HG03457 (cell line): ENCODE measurements at regions not wholly inside any gene's neighbourhood (a gene's known extent, or its start where the extent isn't known, plus 50 kb on each side); places are given as distances from the start of the nearest gene placed in this dataset.

Experiments used
- ATAC-seq: cut with Tn5 transposase; IDR thresholded peaks from one replicate; pipeline ENCODE4 v1.9.1; 2021; ENCODE audit warnings: moderate number of reproducible peaks; ENCODE audit not compliant: unreplicated experiment

GRCh38 chr17:14510136-14510535, 209.3 kb downstream of the HS3ST3B1 start:
- ATAC-seq = no peak

GRCh38 chr17:14508156-14508555, 207.3 kb downstream of the HS3ST3B1 start:
- no peak for ATAC-seq

- ATAC-seq = no peak
These were observed 205.5 kb downstream of the HS3ST3B1 start for GRCh38 chr17:14506364-14506763.

GRCh38 chr17:14505606-14506005, 204.7 kb downstream of the HS3ST3B1 start:
- no peak for ATAC-seq

- ATAC-seq = no peak
These were observed 199.1 kb downstream of the HS3ST3B1 start for GRCh38 chr17:14499976-14500375.

GRCh38 chr17:14498812-14499211, 197.9 kb downstream of the HS3ST3B1 start:
- no peak for ATAC-seq

- ATAC-seq = no peak
These were observed 193.3 kb downstream of the HS3ST3B1 start for GRCh38 chr17:14494161-14494560.

GRCh38 chr17:14489986-14490385, 189.1 kb downstream of the HS3ST3B1 start:
- no peak for ATAC-seq

- no peak for ATAC-seq
These were observed 188.2 kb downstream of the HS3ST3B1 start for GRCh38 chr17:14488958-14489550.

GRCh38 chr17:14487068-14487467, 186.2 kb downstream of the HS3ST3B1 start:
- ATAC-seq = no peak

- no peak for ATAC-seq
These were observed 181.8 kb downstream of the HS3ST3B1 start for GRCh38 chr17:14482715-14483114.

GRCh38 chr17:14481664-14482063, 180.8 kb downstream of the HS3ST3B1 start:
- ATAC-seq = no peak

- no peak for ATAC-seq
These were observed 173.7 kb downstream of the HS3ST3B1 start for GRCh38 chr17:14474591-14474990.

- no peak for ATAC-seq
These were observed 170.2 kb downstream of the HS3ST3B1 start for GRCh38 chr17:14471052-14471451.

- no peak for ATAC-seq
These were observed 169.5 kb downstream of the HS3ST3B1 start for GRCh38 chr17:14470417-14470816.

- ATAC-seq = no peak
These were observed 169.1 kb downstream of the HS3ST3B1 start for GRCh38 chr17:14469971-14470370.

- no peak for ATAC-seq
These were observed 168.0 kb downstream of the HS3ST3B1 start for GRCh38 chr17:14468858-14469257.

GRCh38 chr17:14461227-14461548, 160.3 kb downstream of the HS3ST3B1 start:
- no peak for ATAC-seq

- no peak for ATAC-seq
These were observed 159.8 kb downstream of the HS3ST3B1 start for GRCh38 chr17:14460516-14461226.

GRCh38 chr17:14459955-14460354, 159.1 kb downstream of the HS3ST3B1 start:
- ATAC-seq = no peak

- ATAC-seq = no peak
These were observed 157.8 kb downstream of the HS3ST3B1 start for GRCh38 chr17:14458724-14459123.

- no peak for ATAC-seq
These were observed 153.9 kb downstream of the HS3ST3B1 start for GRCh38 chr17:14454746-14455145.

GRCh38 chr17:14452856-14453255, 152.0 kb downstream of the HS3ST3B1 start:
- no peak for ATAC-seq
